ENCODE measurements at regions not wholly inside any gene's neighbourhood (a gene's known extent, or its start where the extent isn't known, plus 50 kb on each side); places are given as distances from the start of the nearest gene placed in this dataset.

- no peak for TF ChIP-seq CTCF (IDR thresholded peaks at IDR 0.05)
- no peak for TF ChIP-seq POLR2A (IDR thresholded peaks at IDR 0.05)
Observed at GRCh38 chrX:42109428-42109827, 186.1 kb upstream of the CASK start.

Measured in lower leg skin (tissue), 3 donors.